GM21529 (cell line): ENCODE measurements at regions not wholly inside any gene's neighbourhood (a gene's known extent, or its start where the extent isn't known, plus 50 kb on each side); places are given as distances from the start of the nearest gene placed in this dataset.

ENCODE experiments used
- ATAC-seq: cut with Tn5 transposase; IDR thresholded peaks from one replicate; pipeline ENCODE4 v1.9.1; 2021; ENCODE audit not compliant: unreplicated experiment

DNA sequence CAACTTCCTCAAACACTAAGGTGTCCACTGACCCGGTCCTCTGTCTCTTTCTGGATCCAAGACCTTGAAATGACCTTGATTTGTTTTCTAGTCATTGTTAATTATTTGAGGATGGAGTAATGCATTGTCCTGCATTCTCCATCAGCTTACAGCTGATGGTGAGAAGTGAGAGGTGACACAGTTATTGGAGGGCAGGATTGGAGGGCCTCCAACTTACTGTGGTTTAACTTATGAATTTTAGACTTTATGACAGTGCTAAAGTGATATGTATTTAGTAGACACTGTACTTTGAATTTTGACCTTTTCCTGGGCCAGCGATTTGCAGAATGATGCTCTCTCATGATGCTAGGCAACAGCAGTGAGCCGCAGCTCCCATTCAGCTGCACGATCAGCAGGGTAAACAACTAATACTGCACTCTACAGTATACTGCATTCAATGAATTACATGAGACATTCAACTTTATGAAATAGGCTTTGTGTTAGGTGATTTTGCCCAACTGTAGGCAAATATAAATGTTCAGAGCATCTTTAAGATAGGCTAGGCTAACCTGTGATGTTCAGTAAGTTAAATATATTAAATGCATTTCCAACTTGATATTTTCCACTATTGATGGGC is 200.0 kb upstream of the MEX3C start:
- ATAC-seq = no peak

DNA sequence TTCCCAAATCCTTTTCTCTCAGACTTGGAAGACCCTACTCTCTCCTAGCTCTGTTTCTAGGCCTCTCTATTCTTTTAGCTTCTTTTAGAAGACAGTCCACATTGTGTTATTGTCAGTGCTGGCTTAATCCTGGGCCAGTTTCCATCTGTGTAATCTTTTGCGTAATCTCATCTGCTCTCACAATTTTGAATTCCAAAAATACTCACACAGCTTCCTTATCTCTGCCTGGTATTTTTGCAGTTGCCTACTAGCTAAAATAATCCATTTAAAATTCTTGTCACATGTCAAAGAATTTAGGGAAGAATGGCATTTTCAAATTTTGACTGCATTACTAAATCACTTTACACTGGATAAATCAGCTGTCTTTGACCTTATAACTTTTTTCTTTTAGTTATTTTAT is 200.6 kb upstream of the MEX3C start:
- ATAC-seq = no peak

DNA sequence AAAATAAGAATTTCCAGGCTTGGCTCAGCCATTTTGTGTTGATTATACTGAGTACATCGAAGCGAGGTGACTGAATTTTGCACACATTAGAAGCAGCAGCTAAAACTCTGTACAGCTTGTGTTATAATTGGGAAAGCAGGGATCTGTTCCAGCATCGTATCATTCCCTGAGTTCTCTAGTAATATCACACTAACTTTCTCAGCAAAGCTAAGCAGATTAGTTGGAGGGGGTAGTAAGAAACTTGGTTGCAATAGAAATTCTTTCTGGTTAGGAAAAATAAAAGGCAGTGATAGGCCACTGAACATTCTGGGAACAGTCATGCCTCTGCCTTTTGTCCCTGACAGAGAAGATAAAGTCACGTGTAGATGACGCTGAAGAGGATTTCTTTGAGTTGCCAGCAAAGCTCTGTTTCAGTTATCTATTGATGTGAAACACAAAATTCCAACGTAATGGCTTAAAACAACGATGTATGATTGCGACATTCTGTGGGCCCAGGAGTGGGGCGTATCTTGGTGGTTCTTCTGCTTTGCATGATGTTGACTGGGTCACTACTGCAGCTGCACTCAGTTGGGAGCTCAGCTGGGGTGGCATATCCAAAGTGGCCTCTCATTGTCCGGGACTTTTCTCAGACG is 202.1 kb upstream of the MEX3C start:
- ATAC-seq = no peak

DNA sequence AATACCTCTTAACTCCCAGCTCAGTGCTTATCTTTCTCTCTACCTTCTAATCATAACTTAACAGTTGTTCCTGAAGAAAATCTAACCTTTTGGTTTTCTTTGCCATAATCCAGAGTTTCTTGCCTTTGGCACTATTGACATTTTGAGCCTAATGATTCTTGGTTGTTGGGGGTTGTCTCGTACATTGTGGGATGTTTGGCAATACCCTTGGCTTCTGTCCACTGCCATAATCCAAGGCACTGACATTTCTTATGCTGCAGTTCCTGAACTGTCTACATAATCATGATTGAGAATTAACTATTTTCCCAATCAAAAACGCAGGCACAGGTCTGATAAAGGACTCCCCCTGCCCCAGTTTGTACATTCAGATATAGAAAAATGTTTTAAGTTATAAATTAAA is 203.2 kb upstream of the MEX3C start:
- no peak for ATAC-seq

DNA sequence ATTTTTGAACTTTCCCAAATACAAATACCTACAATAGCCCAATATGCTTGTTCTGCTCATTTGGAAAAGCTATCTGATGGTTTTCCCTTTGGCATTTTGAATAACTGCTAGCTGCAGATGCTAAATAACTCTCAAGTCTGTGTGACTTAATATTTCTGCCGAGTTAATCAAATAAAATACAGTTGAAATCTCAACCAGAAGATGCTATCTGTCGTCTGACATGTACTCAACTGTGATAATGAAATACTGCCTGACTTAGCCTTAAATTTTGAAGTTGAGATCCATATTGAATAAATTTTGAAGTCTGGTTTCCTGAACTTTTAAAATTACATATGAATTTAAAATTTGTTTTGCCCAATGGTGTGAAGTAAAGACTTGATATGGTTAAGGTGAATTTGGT is 204.4 kb upstream of the MEX3C start:
- ATAC-seq = no peak

DNA sequence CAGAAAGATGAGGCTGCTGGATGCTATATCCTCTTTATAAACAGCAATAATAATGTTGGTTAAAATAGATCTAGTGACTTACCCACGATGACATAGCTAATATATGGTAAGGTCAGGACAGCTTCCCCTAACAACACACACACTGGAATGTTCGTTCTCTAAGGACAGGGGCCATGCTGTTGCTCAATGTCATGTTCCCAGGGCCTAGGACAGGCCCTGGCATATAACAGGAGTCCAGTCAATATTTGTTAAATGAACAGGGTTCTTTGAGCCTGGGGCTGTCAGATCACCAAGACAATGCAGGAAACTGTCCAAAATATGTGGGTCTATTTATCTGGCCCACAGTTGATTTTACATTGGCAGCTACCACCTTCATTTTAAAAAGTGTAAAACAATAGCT is 207.1 kb upstream of the MEX3C start:
- no peak for ATAC-seq

DNA sequence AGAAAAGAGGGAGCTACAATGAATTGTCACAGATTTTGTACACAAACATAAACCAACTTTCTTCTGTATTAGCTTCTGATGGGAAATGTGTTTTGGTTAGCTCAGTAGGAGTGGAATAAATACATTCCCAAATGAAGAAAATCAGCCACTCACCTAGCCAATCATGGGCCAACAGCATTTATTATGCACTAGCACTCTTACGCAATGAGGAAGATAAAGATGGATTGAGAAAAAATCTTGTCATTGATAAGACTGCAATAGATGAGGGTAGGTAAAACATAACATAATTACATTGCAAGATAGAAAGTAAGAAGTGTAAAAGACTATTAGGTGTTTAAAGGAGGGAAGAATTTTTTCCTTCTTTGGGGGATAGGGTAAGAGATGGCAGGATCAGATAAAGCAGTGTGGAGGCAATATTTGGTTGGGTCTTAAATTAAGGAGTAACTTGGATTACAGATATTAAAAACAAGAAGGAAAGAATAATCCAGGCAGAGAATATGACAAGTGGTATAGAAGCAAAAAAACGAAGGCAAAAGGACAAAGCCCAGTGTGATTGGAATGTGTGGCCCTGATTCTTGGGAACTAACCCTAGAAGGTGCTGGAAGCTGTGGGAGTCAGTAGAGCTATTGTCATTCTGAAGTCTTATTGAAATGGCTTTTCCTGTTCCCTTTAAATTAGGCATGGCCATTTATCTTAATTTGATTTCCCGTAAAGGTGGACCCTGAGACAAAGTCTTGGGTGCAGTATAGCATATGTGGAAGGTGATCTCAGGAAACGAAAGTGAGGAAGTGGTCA is 208.4 kb upstream of the MEX3C start:
- ATAC-seq = no peak

DNA sequence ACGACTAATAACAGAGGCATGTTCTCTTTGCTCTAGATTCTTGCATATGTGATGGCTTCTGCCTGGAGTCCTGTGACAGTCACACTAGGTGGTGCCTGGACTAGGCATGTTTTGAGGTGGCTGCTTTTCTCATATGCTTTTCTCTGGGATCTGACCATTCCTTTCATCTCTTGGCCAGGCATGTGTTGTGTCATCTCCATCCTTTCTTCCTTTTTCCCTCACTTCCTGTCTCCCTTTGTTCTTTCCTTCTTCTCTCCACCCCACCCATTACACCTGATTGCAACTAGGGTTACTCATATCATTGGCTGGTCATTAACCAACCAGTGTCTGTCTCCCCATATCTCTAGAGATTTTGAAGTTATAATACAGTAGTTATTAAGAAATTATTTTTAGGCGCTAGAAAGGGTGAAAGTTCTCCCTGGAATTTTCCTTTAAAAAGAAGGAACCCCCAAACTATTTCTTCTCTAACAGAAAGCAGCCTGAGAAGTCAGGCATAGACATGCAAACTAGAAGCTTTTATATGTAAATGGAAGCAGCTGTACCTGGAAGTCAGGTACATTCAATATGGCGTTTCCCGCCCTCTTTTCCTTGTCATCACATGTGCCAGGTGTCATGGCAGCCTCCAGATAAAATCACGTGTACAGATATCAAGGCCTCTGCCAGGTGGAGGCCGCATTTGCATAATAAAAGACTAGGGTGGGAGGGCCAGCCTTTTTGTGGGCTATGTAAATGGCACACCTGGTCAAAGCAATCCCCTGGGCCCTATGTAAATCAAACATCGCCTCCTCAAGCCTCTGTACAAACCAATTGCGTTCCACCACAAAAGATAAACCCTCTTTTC is 220.4 kb upstream of the MEX3C start:
- no peak for ATAC-seq

DNA sequence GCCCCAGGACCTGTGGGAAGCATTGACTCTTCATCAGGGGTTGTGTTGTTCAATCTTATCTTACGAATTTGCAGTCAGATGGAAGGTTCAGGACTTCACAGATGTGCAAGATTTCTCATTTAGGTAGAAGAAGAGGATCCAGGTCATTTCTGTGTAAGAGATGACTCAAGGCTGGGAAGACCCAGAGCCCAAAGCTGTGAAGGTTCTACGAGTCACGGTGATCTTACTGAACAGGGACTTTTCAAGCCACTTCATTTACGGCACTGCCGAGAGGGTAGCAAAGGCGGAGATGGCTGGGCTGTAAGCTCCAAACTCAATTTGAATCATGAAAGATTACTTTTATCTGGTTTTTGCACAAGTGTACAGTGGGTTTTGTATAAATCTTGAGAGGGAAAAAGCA is 228.0 kb upstream of the MEX3C start:
- ATAC-seq = peak; percentile 73

DNA sequence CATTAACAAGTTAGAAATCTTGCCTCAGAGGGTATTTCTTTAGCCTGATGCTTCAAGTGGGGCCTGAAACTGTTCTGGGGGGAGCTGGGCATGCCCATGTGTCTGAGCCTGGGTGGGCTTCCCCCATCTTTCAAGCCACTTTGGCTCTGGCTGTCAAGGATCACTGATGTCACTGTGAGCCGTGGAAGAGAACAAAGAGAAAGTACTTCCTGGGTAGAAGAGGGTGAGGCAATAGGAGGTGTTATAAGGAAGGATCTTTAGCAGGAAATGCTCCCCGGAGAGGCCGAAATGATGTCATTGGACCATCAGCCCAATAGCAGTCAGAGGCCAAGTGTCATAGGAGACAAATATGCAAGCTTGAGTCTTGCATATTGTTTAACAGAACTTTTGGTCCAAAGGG is 228.4 kb upstream of the MEX3C start:
- peak; percentile 44 for ATAC-seq

DNA sequence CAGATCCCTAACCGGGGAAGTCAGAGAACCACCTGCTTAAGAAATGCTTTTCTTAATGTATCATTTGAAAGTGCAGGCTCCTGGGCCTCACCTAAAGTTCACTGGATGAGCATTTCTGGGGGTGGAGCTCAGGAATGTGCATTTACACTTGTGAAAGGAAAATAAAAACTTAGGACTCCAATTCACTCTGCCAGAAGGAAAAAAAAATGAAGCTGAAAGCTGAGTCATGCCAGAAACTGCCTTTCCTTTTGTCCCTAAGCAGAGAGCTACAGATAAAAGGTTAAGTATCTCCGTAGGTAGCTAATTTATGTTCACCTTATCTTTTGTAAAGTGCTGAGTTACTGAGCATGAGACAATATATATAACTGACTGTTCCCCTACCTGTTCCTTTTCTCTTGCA is 229.5 kb upstream of the MEX3C start:
- ATAC-seq = no peak

DNA sequence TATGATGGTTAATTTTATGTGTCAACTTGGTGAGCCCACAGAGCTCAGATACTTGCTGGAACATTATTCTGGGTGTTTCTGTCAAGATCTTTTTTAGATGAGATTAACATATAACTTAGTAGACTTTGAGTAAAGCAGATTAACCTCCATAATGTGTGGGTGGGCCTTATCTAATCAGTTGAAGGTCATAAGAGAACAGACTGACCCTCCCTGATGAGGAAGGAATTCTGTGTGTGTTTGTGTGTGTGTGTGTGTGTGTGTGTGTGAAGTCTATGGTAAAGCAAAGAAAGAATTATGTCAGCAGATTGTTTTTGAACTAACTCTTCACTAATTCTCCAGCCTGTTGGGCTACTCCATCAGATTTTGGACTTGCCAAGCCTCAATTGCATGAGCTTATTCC is 232.2 kb upstream of the MEX3C start:
- no peak for ATAC-seq

DNA sequence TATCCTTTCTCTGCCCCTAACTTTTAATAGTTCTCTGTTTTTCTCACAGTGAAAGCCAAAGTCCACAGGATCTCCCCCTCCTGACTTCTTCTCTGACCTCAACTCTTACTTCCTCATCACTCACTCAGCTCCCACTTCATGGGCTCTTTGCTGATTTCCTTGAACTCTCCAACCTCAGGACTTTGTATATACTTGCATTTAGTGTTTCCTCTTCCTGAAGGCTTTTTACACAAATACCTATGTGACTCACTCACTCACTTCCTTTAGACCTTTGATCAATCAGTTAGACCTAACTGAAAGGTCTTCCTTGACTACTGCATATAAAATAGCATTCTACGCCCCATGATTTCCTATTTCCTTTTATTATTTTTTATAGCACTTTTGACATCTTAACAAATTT is 233.1 kb upstream of the MEX3C start:
- no peak for ATAC-seq

DNA sequence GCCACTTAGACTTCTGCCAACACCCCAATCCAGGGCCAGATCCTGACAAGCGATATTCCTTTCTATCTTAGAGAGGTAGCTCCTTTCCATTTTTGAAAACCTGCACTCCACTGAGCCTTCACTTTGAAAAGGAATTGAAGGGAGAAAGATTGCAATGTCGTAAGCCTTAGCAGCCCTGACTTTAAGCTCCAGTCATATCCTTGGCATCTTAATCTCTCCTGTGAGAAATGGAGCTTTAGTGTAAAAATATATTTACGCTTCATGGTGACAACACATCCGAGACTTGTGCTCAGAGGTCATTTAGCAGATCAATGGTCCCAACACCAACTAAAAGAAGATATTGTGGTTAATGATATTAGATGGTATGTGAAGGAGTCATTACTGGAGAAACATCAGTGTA is 235.8 kb upstream of the MEX3C start:
- no peak for ATAC-seq

DNA sequence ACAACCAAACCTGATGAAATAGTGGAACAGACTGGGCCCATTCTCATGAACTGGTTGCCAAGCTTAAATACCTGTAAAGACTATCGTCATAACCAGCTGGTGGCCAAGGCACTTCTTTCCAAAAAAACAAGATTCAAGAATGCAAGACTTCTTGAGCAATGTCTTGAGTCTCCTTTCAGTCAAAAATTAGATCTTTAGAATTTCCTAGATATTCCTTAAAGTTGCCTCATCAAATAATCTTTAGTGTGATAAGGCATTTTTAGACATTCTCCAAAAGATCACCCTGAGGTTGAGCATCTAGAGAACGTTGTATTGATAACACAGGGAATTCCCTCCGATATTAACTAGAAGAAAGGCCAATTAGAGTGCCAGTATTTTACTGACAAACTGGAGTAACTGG is 236.4 kb upstream of the MEX3C start:
- ATAC-seq = no peak

DNA sequence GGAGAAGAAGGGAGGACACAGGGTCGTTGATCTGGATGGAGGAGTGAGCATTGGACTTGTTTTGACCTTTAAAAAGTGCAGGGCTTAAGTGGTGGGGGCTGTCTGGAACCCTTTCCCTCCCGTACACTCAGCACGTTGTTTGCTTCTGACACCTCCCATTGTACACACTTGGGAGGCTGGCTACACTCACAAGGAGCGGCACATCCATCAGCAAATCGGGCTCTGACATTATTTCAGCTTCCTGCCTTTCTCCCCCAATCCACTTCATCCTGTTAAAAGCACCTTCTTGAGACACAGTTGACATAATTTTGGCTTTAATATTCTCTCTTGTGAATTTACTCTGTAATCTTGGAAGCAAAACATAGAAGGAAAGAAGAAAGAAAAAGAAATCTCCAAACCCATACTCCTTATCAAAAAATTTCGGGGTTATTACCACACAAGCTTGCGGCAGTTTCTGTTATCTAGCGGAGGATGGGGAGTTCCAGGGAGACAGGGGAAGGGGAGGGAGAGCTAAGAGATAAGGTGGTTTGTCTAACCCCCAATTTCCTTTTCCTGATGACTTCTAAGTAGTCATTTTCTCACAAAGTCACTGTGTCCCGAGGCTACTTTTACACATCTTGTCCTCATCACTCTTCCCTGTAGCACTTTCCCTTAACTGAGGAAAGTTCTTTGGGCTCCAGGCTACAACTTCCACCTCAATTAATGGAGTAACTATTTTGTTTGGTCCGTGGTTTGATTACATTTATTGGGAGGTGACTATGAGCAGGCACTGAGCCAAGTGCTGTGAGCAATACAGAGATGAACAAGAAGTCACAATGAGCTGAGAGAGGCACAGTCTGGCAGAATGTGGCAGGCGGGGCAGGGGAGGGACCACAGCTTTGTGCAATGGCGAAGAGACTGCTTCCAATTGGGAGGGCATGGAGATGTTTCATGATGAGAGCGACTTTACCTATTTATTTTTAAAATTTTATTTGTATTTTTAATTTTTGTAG is 240.1 kb upstream of the MEX3C start:
- no peak for ATAC-seq

DNA sequence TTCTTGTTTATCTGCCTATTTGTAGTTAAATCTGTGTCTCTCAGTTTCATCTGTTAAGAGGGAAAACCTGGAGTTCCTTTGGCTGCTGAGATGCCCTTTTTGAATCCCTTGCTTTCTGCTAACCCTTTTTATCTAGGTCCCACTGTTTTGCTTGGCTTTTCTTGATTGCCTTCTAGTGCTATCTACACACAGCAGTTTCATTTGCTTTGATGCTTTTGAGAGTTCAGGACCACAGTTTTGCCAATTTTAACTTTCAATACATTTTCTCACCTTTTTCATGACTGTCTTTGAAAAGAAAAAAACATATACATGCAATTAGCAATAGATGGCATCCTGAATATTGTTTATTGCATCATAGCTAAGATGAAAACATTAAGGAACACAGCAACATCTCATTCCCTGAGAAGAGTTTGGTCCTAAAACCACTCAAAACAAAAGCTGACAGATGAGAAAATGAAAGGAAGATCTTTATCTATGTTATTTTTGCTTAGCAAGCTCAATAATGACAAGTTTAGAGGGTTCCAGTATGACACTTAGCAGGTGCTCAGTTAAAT is 241.4 kb upstream of the MEX3C start:
- ATAC-seq = no peak

DNA sequence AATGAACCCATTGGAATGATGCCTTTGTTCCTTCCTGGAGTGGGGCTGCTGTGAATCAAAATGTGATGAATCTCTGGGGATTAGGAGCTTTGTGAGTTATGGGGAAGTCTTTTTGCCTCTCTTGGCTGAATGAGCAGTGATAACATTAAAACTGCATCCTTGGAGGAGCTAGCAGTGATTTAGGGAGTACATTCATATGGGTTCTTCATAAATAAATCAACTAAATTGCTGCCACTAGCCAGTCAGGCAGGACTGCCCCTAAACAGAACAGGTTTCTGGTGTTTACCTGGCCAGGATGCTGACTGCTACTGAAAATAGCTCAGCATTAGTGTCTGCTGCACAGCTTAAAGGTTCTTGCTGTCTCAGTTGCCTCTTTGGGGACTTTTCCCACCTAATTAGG is 244.5 kb upstream of the MEX3C start:
- ATAC-seq = no peak

DNA sequence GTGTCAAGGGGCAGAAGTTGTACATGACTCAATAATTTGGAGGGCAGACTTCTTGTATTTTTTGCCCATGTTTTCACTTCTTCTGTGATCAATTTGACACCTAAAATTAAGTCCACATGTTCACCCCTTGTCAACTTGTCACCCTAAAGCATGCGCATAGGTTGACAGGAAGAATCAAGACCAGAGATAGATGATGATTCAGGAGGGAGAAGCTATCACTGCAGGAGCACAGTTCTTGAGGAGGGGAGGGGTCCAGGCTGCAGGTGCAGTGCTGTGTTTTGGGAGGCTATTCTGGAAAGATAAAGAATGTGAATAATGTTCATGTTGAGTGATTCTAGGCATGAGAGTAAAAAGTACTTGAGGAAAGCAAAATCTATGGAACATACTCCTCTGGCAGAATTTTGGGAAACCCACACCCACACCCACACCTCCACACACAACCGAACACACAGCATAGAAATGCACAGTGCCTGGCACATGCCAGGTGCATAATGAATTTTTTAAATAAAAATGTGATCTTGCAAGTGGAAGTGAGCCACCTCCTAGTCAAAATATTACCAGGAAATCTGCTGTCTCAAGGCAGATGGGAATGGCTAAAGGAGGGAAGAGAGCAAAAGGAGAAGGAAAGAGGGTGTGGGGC is 249.2 kb upstream of the MEX3C start:
- no peak for ATAC-seq
